NOMO-1 treated with DMSO at 0.1 percent for 48 hours (cell line): ENCODE measurements at regions not wholly inside any gene's neighbourhood (a gene's known extent, or its start where the extent isn't known, plus 50 kb on each side); places are given as distances from the start of the nearest gene placed in this dataset.
"Not testable (repeated sequence)": the region's sequence is repeated elsewhere in the genome, so short reads cannot be mapped to it uniquely, and the experiment has no call there.

ENCODE experiments used
- DNase-seq: peaks from one replicate; lab custom pipeline; 2025; ENCODE audit not compliant: unreplicated experiment; lab: John Stamatoyannopoulos, UW

- no peak for DNase-seq
Observed at GRCh38 chr1:213572912-213573647, 414.7 kb upstream of the PROX1 start.

- no peak for DNase-seq
Observed at GRCh38 chr1:213573648-213574009, 414.1 kb upstream of the PROX1 start.

GRCh38 chr1:213582976-213583567 is 404.7 kb upstream of the PROX1 start:
- DNase-seq: no peak

- no peak for DNase-seq
Observed at GRCh38 chr1:213584272-213584671, 403.5 kb upstream of the PROX1 start.

- DNase-seq: no peak
Observed at GRCh38 chr1:213585402-213585801, 402.4 kb upstream of the PROX1 start.

GRCh38 chr1:213585959-213586586 is 401.7 kb upstream of the PROX1 start:
- no peak for DNase-seq

GRCh38 chr1:213586587-213586972 is 401.2 kb upstream of the PROX1 start:
- DNase-seq: no peak

- no peak for DNase-seq
Observed at GRCh38 chr1:213596729-213597128, 391.0 kb upstream of the PROX1 start.

GRCh38 chr1:213598263-213598662 is 389.5 kb upstream of the PROX1 start:
- DNase-seq: no peak

- DNase-seq: no peak
Observed at GRCh38 chr1:213600879-213601278, 386.9 kb upstream of the PROX1 start.

- DNase-seq: not testable (repeated sequence)
Observed at GRCh38 chr1:213601705-213602104, 386.1 kb upstream of the PROX1 start.

- no peak for DNase-seq
Observed at GRCh38 chr1:213602796-213603486, 384.8 kb upstream of the PROX1 start.

GRCh38 chr1:213604477-213604876 is 383.3 kb upstream of the PROX1 start:
- no peak for DNase-seq

GRCh38 chr1:213605732-213606131 is 382.0 kb upstream of the PROX1 start:
- DNase-seq: no peak

- DNase-seq: no peak
Observed at GRCh38 chr1:213606252-213606820, 381.4 kb upstream of the PROX1 start.

- DNase-seq: no peak
Observed at GRCh38 chr1:213613549-213613948, 374.2 kb upstream of the PROX1 start.

- DNase-seq: no peak
Observed at GRCh38 chr1:213615226-213615916, 372.4 kb upstream of the PROX1 start.

GRCh38 chr1:213617133-213617532 is 370.6 kb upstream of the PROX1 start:
- DNase-seq: no peak

- no peak for DNase-seq
Observed at GRCh38 chr1:213618094-213618493, 369.7 kb upstream of the PROX1 start.

- DNase-seq: no peak
Observed at GRCh38 chr1:213619026-213619425, 368.7 kb upstream of the PROX1 start.

- DNase-seq: no peak
Observed at GRCh38 chr1:213621077-213621476, 366.7 kb upstream of the PROX1 start.
